GM12873 (cell line): ENCODE measurements at regions not wholly inside any gene's neighbourhood (a gene's known extent, or its start where the extent isn't known, plus 50 kb on each side); places are given as distances from the start of the nearest gene placed in this dataset.

ENCODE experiments used
- TF ChIP-seq, protein P1 (sequence below): IDR thresholded peaks from 2 replicates; pipeline ENCODE4 v1.5.1; 2012; ENCODE audit warnings: low read depth, mild to moderate bottlenecking, moderate library complexity, low read length, control low read depth; ENCODE audit not compliant: insufficient read depth; ENCODE audit errors: missing control alignments

- TF ChIP-seq, protein P1, sequence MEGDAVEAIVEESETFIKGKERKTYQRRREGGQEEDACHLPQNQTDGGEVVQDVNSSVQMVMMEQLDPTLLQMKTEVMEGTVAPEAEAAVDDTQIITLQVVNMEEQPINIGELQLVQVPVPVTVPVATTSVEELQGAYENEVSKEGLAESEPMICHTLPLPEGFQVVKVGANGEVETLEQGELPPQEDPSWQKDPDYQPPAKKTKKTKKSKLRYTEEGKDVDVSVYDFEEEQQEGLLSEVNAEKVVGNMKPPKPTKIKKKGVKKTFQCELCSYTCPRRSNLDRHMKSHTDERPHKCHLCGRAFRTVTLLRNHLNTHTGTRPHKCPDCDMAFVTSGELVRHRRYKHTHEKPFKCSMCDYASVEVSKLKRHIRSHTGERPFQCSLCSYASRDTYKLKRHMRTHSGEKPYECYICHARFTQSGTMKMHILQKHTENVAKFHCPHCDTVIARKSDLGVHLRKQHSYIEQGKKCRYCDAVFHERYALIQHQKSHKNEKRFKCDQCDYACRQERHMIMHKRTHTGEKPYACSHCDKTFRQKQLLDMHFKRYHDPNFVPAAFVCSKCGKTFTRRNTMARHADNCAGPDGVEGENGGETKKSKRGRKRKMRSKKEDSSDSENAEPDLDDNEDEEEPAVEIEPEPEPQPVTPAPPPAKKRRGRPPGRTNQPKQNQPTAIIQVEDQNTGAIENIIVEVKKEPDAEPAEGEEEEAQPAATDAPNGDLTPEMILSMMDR: no peak
These were observed 51.3 kb upstream of the VOPP1 start for GRCh38 chr7:55623617-55624016.

GRCh38 chr7:55622241-55622640, 49.9 kb upstream of the VOPP1 start:
- TF ChIP-seq, protein P1: no peak
